MV-4-11 (cell line): ENCODE measurements at regions not wholly inside any gene's neighbourhood (a gene's known extent, or its start where the extent isn't known, plus 50 kb on each side); places are given as distances from the start of the nearest gene placed in this dataset.

Experiments used
- DNase-seq: peaks from one replicate; lab custom pipeline; 2025; lab: John Stamatoyannopoulos, UW

DNA sequence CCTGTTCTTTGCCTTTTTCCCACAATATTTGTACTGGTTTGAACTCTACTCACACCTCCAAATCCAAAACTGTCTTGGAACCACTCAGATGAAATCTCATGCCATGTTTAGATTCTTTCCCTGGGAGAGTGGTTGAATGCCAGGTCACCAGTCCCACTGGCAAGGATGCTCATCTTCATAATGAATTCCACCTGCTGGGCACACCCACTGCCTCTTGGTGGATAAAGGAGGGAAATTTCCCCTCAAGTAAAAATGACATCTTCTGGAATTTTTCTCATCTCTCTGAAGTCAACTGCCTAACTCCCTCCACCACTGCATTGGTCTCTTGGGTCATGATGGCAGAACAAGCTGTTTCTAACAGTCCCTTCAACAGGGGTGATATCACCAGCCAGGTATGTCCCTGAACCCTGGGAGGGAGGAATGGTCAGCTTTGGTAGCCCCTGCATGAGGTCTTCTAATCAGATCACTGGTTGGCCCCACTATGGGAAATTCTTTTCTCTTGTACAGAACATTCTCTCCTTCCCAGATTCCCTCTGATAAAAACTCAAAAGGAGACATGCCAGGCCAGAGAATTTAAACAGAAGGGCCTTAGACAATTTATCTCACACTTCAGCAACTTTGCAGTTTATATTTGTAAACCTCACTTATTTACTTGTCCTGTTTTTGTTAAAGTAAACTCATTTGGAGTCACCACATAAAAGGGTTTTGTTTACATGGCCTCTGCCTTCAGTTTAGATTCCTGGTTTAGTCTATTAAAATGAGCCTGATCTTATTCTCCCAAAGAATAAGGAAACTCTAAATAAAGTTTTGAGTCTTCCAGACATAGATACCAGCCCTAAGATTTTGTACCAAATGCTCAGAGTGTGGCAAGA is 143.4 kb downstream of the WNT5A start:
- no peak for DNase-seq

DNA sequence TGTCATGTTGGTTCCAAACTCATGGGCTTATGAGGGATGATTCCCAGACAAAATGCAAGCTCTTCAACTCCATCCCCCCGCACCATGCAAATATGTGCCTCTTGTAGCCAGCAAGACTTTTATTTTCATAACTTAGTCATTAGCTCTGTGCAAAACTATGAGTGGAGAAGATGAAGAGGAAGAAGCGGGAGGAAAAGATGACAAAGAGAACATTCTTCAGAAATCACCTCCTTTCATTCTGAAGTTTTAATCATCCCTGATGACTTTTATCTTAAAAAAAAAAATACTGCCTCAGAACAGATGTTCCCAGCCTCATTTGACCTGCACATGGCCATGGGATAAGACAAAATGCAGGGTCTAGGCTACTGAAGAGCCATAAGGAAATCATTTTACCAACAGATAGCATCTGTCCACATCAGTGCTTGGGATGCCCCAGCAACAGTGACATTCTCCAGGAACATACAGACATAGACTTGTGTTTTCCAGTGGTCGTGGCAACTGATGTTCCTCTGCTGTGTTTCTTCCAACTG is 145.5 kb downstream of the WNT5A start:
- no peak for DNase-seq

DNA sequence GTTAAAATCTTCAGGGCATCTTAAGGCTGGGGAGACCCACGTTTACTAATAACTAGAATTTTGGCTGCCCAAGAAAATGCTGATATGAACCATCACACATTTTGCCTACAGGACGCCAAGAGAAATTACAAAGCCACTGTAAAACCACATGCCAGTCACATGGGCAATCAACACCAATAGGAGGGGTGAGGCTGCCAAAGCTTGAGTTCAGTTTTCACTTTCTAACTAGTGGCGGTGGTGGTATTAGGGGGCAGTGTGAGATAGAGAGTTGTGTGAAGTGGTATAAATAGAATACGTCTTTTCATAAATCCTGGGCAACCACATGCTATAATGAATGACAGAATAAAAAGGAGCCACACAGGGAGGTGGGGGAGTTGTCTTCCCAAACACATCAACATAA is 147.3 kb downstream of the WNT5A start:
- DNase-seq, result no peak

DNA sequence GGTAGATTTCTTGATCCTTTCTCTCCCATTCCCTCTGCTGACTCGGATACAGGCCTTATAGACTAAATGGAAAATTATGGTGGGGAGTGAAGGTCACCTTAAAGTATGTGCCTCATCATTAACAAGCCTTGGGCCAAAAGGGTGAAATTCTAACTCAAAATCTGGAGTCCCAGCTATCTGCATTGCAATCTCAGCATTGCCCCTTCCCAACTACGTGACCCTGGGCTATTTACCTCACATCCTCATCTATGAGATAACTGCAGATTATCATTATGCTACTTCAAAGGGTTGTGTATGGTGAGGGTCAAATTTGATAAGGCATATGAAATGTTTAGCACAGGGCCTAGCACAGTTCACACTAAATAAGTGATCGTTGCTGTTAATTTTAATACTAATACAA is 147.7 kb downstream of the WNT5A start:
- no peak for DNase-seq

DNA sequence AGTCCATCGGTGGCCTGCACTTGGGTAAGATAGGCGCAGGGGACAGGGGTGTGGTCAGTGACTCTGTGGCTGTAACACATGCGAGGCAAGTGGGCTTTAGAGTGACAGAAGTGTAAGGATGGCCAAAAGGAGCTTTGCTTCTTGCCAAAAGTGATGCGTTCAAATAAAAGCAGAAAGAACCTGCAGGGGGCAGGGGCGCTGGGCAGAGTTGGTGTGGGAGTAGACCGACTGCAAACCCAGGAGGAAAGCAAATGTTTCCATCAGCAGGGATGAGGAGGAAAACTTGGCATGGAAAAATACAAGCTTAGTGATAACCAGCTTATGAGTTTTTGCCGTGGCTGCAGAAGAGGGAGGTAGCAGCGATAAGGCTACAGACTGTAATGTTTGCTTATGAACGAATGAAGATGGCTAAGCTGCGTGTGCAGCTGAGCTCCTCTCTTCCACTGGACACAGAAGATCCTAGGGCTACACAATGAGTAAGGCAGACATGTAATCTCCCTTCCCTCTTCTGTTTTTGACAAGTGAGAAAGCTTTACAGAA is 149.4 kb downstream of the WNT5A start:
- no peak for DNase-seq

DNA sequence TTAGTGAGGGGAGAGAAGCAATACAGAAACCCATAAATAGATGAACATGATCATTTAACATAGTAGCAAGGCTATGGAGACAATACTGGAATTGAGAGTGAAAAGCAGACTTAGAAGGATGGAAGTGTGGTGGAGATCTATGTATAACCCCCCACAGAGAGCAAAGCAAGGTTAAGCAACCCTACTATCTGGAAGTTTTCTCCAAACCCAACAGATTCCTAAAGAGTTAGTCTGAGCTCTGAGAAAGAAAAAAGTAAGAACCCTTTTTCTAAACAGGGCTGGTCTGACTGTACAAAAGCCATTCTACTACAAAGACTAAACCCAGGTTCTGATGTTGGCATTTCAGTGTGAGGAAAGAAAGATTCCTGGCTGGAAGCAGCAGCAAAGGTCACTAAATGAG is 153.2 kb downstream of the WNT5A start:
- DNase-seq, result no peak

DNA sequence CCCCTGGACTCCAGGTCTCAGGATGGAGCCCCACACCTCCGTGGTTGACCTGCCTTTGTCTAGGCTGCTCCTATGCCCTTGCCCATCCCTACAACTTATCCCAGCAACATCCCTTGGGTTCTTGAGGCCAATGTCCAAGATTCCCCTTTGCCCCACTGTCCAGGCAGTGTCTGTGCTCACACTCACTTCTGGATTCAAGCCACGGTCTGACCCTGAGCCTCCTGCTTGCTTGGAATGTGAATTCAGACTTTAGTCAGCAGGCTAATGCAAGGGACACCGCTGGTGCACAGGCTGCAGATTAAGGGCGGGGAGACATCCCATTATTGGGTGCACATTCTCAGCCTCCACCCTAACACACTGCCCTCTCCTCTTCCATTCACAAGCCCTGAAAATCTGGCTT is 154.1 kb downstream of the WNT5A start:
- no peak for DNase-seq

DNA sequence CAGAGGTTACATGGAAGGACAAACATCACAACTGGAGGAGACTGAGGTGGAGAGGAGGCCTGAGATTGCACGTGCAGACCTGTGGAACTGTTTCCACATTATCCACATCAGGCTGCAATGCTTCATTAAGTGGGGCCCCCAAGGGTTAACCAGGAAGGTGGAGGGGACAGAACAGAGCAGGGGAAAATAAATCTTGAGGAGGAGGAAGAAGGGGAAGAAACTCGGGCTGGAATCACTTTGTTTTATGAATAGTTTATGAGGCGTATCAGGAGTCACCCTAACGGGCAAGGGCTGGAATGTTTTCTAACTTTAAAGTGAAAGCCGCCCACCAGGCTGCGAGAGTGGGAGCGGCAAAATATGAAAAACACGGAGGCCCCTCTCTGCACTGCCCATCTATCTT is 154.9 kb downstream of the WNT5A start:
- DNase-seq, result no peak

DNA sequence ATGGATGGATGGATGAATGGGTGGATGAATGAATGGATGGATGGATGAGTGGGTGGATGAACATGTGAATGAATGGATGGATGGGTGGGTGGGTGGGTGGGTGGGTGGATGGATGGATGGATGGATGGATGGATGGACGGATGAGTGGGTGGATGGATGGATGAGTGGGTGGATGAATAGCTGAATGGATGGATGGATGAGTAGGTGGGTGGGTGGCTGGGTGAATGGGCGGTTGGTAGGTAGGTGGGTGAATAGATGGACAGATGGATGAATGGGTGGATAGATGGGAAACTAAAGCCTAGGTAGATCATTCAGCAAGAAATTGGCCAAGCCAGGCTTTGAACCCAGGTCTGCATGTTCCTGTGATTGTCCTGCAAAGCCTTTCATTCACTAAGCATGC is 155.6 kb downstream of the WNT5A start:
- no peak for DNase-seq

DNA sequence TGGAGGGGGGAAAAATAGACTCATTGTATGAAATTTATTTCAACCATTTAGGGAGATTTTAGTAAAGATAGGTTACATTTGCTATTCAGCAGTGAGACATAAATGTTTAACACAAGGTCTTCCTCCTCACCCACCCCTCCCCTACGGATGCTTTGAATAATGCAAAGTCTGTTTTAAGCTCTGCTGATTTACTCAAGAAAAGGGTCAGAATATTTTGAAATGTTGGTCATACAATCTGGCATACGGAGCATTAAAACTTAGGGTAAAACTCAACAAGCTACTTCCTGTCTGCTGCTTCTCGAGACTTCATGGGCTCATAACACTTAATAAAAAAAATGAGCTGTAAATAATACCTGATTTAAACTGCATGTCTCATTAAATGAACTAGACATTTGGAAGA is 156.3 kb downstream of the WNT5A start:
- no peak for DNase-seq

DNA sequence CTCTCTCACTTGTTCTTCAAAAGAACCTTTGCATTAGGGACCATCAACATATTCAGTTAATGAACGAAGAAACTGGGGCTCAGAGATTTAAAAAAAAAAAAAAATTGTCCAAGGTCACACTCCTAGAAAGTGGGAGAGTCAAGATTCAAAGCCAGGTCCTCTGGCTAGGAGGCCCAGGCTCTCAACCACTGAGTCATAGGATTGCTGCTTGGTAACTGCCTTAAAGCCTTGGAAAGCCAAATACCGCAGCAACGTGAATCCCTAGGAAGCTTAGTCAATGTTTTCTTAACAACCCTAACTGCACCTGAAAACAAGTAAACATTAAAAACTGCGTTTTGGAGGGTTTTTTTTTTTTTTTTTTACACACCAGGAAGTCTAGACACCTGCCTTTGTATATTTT is 156.8 kb downstream of the WNT5A start:
- no peak for DNase-seq

DNA sequence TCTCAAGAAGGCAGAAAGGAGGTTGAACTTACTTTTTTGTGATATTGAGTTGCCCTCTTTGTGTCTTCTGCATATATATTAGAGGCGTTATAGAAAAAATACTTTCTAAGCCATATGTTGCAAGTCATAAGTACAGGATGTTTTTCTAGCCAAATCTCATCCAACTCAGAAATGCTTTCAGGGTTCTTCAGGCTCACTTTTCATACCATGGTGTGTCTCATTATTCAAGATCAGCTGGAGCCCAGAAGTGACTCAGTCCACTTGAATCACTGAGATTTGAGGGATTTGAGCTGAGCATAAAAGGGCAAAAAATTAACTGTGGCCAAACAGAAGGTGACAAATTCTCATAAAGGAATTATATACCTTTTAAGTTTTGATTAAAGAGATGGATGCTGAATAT is 157.3 kb downstream of the WNT5A start:
- no peak for DNase-seq

DNA sequence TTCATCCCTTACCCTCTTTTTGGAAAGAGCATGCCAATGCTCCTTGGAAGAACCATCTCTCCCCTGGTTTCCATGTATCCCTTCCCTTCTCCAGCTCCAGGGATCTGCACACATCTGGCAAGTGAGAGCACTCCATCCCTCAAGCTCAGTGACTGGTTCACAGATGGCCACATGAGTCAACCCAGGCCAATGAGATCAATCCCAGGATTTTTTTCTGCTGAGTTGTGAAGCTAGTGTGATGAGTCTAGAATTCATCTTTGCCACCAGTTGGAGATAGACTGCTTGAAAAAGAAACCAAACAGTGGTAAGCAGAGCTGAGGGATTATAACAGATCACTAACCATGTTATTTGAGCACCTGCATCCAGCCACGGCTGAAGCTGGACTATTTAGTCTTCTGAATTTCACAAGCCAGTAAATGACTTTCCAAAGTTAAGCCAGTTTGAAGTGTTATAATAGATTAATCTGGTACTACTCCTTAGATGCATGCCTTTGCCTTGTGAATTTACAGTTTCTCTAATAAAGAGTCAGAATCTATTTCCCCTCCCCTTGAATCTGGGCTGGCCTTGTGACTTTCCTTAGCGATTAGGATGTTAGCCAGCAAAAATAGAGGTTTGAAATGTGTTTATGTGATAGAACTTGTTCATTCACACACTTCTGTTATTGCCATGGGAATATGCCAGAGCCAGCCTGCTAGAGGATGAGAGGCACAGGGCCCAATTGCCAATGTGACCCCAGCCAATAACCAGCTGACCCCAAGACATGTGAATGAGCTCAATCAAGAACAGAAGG is 159.8 kb downstream of the WNT5A start:
- DNase-seq, result no peak

DNA sequence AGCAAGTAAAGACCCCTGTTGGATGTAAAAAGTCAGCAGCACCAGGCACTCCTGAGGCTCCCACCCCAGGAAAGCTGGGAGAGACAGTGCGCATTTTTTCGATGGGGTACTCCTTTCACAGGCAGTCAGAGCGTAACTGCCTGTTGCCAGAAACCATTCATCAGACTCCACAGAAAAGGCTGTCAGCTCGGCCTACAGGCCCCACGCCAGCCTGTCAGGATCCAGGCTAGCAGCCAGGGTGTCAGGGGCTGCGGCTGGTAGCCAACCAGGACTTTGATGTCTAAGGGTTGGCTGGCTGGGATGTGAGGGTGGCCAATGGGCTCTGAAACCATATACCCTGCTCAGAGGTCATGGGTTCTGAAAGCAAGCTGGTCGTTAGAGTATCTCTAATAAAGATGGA is 164.5 kb downstream of the WNT5A start:
- no peak for DNase-seq

DNA sequence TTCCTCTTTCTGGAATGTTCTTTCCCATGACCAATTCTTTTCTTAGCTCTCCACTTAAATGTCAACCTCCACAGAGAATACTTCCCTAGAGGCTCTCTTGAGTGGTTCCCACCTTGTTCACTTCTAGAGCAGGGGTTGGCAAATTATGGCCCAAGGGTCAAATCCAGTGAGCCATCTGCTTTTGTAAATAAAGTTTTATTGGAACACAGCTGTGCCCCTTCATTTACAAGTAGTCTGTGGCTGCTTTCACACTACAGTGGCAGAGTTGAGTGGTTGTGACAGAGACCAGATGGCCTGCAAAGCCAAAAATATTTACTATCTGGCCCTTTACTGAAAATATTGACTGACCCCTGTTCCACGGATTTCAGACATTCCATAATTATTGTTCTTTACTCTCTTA is 166.2 kb downstream of the WNT5A start:
- DNase-seq, result no peak

DNA sequence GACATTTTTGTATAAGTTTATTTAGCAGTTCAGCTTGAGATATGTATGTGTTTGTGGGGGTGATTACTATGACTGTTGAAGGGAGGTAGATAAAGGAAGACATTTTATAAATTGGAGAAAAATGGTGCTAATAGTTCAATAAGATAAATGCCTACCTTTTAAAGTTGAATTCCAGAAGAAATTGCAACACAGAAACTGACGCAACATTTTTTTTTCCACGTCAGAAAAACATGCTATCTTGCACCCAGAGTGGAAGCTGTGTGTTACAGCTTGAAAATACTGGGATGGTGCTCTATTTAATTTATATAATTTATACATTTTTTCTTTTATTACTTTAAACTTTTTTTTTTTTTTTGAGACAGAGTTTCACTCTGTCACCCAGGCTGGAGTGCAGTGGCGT is 171.7 kb downstream of the WNT5A start:
- no peak for DNase-seq

DNA sequence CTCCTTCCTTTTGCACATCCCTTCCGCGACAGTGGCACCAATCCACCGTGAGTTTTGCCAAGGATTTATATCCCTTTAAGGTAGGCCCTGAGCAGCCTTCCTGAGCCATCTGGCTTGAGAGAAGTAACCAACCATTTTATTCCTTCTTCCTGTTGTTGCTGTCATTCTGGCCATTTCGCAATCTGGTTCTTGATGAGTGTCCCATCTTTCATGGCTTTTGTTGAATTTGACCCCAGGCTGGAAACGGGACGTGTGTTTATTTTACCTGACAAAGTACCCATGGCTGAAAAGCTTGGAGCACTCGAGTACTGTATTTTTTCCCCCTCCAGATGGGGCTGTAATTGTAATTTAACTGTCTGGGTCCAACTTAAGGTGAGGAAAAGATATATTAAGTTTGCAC is 173.4 kb downstream of the WNT5A start:
- peak; percentile 4 for DNase-seq

DNA sequence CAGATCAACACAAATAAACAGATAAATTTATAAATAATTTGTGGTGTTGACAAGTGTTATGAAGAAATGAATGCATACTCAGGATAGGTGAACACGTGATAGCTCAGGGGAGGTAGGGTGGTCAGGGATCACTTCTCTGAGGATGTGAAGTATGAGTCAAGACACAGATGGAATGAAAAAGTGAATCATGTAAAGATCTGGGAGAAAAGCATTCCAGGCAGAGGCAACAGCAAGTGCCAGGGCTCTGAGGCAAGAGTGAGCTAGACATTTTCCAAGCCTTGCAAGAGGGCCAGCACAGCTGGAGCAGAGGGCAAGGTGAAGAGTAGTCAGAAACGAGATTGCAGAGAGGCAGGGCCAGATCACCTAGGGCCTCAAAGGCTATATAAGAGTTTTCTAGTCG is 177.8 kb downstream of the WNT5A start:
- DNase-seq, result no peak

DNA sequence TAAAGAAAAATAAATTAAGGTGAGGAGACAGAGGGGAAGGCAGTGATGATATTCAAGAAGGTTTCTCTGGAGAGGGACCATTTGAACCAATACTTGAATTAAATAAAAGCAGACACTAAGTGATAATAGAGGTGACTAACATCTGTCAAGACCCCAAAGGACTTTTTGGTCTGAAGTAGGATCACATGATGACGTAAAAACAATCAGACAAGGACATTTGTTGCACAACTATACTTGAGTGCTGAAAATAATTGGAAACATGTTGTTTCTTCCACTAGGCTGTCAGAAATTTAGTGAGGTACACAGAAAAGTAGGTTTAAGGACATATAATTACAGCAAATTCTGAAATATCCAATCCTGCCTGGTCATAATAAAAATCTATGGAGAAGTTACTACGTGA is 179.5 kb downstream of the WNT5A start:
- DNase-seq, result no peak

DNA sequence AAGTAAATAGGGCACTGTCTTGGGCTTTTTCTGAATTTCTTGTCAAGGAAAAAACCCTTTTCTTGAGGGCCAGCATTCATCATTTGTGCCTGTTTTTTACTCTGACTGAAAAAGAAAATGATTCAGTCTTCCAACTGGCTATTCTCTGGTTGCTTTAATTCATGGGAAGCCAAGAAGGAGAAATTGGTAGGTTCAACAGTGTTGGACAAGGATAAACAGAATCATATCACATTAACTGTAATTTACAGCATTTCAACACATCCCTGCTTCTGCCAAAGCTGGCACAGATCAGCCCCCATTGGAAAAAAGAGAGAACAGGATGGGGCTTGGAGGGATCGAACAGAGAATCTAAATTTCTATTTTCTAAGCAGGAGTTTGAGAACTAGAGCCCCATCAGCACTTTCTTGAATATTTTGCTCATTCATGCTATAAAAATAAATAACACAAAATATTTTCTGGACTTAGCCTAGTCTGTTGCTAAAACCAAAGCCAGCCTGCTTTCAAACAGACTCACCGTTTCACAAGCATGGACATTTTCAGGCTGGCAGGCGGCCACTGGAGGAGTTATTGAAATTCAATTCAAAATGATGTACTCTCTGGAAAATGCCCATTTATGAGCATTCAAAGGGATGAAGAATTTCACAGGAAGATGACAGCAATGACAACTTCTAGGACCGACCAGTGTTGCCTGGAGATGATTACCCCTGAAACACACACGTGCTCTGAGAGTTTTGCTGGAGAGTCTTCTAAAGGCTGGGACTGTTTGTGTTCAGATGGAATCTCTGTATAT is 181.2 kb downstream of the WNT5A start:
- DNase-seq, result no peak

DNA sequence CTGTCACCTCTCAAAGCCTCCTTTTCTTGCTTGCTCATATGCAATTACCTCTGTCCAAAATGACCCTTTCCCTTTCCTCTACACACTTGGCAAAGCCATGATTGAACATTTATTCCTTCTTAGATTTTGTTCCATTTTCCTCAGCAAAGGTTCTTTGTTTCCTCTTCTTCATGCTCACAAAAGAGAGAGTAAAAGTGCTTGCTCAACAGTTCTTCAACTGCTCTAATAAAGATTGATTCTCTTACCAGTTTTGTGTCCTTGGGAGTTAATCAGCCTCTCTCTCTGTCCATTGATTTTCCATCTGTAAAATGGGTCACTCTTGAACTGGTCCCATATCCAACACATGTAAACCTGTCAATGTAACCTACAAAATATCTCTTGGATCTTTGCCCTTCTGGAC is 186.4 kb downstream of the WNT5A start:
- DNase-seq, result no peak

DNA sequence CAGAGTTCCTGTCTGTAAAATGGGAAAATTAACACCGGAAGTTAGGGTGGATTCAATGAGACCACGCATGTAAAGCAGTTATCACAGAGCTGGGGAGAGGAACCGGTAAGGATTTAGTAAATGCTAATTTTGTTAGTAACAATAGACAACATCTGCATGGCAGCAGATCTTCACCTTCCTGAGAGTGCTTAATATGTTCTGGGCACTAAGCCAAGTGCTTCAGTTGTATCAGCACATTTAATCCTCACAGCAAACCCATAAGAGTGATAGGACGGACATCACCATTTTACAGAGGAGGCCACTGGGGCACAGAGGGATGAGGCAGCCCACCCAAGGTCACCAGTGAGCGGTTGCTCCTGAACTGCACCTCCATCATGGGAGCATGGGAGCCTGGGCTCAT is 189.4 kb downstream of the WNT5A start:
- DNase-seq, result no peak
